ENCODE measurements at regions not wholly inside any gene's neighbourhood (a gene's known extent, or its start where the extent isn't known, plus 50 kb on each side); places are given as distances from the start of the nearest gene placed in this dataset.

DNA sequence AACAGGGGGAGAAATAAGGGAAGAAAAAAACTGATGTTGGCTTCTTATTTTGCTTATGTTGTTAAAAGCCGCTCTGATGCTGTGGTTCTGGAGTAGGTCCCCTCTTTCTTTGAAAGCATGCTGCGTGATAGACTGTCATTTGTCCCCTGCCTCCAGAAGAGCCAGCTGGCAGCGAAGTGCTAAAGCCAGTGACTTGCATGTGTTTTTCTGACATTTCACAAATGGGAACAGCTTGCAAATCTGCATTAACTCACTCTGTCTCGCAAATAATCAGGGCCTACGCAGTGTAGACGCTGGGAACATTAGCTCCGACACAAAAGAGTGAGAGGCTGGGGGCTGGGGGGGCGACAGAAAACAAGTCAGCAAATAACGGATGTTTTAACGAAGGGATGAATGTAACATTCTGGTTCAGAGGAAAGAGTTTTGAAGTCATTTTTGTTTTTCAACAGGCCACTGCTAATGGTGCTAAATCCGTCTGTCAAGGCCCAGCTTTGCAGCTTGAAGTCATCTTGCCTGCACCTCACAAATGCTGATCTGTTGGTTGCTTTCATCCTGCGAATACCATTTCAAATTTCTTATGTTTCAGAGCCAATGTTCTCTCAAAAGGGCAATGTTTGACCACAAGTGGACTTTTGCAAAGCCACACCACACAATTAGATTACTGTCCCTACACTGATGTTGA is 68.8 kb upstream of the PIK3C3 start:
- TF ChIP-seq POLR2A (IDR thresholded peaks at IDR 0.05) (no peak), POLR2AphosphoS5 (IDR thresholded peaks at IDR 0.05) (no peak), EP300 (IDR thresholded peaks at IDR 0.05) (no peak)
- TF ChIP-seq, protein P1, sequence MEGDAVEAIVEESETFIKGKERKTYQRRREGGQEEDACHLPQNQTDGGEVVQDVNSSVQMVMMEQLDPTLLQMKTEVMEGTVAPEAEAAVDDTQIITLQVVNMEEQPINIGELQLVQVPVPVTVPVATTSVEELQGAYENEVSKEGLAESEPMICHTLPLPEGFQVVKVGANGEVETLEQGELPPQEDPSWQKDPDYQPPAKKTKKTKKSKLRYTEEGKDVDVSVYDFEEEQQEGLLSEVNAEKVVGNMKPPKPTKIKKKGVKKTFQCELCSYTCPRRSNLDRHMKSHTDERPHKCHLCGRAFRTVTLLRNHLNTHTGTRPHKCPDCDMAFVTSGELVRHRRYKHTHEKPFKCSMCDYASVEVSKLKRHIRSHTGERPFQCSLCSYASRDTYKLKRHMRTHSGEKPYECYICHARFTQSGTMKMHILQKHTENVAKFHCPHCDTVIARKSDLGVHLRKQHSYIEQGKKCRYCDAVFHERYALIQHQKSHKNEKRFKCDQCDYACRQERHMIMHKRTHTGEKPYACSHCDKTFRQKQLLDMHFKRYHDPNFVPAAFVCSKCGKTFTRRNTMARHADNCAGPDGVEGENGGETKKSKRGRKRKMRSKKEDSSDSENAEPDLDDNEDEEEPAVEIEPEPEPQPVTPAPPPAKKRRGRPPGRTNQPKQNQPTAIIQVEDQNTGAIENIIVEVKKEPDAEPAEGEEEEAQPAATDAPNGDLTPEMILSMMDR (IDR thresholded peaks at IDR 0.05) = no peak

Data from sigmoid colon (tissue), 4 donors.